Right ventricle myocardium inferior (tissue), 1 donor: ENCODE measurements at regions not wholly inside any gene's neighbourhood (a gene's known extent, or its start where the extent isn't known, plus 50 kb on each side); places are given as distances from the start of the nearest gene placed in this dataset.
A peak's percentile ranks its signal among the peaks of the same experiment; 100 is the strongest.
"Not testable (repeated sequence)": the region's sequence is repeated elsewhere in the genome, so short reads cannot be mapped to it uniquely, and the experiment has no call there.

Source experiments
- ATAC-seq: fragments of 200-7000 bp; cut with Tn5 transposase; one replicate; pipeline ENCODE4 v1.9.1; 2020; ENCODE audit warnings: mild to moderate bottlenecking, moderate library complexity
- DNase-seq: peaks from one replicate; pipeline ENCODE4 v3.0.0; 2021; ENCODE audit errors: missing footprints
- intact Hi-C: fragments of 100-400 bp; cut with DNase I; formaldehyde crosslinking; loops from one replicate; pipeline ENCODE4 v1.11.0; 2022
- donor health status: DM: no; HTN: yes; CAD: no; lungs with severe emphysema.

DNA sequence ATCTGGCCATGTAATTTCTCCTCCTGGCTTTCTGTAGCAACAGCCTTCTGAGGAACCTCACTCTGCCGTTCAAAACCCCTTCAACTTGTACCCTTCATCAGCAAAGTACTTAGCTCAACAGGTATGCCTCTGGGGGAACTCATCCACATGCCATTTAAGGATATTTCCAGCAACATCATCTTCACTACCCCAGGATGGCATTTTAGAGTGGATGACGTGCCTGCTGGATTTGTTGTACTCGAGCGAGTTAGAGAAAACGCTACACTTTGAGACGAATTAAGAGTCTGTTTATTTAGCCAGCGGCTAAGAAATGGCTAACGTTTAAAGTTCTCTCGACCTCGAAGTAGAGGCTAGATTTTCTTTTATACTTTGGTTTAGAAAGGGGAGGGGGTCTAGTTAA, 122.1 kb downstream of the UNC93B1 start:
- DNase-seq, intact Hi-C loops, ATAC-seq: not testable (repeated sequence)

- DNase-seq, ATAC-seq, intact Hi-C loops: not testable (repeated sequence)
Observed at GRCh38 chr11:67880594-67881196, 123.2 kb downstream of the UNC93B1 start.

- ATAC-seq, DNase-seq, intact Hi-C loops: not testable (repeated sequence)
Observed at GRCh38 chr11:67878666-67879065, 125.2 kb downstream of the UNC93B1 start.

- intact Hi-C loops, ATAC-seq, DNase-seq: not testable (repeated sequence)
Observed at GRCh38 chr11:67877316-67877715, 126.6 kb downstream of the UNC93B1 start.

DNA sequence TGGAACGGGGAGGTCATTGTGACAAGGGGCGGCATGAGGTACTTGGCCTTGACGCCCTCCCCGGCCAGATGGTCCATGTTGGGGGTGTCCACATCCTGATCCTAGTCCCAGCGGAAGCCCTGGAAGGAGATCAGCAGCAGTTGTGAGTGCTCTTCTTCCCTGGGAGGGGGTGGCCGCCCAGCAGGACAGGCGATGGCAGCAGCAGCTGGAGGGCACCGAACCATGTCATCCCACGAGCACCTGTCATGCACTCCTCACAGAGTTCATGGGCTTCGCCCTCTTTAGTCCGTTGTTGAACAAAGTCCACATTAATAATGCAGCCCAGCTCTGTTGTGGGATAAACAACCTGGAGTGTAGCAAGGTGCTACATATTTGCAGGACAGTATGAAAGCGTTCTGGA, 130.7 kb downstream of the UNC93B1 start:
- DNase-seq, ATAC-seq, intact Hi-C loops: not testable (repeated sequence)

- intact Hi-C loops, DNase-seq, ATAC-seq: not testable (repeated sequence)
Observed at GRCh38 chr11:67871168-67871567, 132.7 kb downstream of the UNC93B1 start.

DNA sequence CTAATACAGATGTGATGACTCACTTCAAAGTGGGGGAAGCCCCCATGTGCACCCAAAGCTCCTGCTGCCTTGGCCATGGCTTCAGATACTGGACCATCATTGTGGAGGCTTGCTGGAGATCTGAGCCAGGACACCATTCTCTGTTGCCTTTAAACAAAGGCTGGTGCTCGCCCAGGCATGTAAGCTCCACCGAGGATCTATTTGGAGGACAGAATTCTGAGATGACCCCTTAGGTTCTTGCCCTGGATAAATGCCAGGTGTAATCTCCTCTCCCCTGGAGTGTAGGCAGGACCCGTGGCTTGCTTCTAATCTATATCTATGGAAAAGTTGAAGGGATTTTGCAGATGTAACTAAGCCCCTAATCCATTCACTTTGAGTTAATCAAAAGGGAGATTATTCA, 141.0 kb downstream of the UNC93B1 start:
- DNase-seq, ATAC-seq, intact Hi-C loops: not testable (repeated sequence)

DNA sequence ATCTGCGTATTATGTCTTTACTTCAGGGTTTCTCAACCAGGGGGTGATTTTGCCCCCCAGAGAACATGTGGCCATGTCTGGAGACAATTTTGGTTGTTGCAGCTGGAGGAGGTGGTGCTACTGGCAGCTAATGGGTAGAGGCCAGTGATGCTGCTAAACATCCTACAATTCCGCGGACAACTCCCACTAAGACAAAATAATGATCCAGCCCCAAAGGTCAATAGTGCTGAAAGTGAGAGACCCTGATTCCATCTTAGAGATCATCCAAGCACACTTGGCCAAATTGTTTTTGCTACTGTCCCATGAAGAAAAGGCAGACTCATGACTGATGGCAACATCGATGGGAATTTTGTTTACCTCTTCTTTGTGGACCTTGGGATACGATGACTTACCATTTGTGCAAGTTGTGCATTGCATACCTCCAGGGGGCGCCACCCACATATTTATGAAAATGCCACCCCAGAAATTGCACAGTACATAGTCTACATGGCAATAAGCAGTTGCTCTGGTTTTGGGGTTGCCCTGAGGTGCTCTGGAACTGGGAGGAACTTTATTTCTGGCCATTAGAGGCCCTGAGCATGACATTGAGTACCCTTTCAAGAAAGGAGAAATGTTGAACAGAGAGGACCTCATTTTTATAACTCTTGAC, 144.3 kb downstream of the UNC93B1 start:
- ATAC-seq, intact Hi-C loops, DNase-seq: not testable (repeated sequence)

- DNase-seq, intact Hi-C loops, ATAC-seq: not testable (repeated sequence)
Observed at GRCh38 chr11:67850747-67851146, 153.2 kb downstream of the UNC93B1 start.

GRCh38 chr11:67849766-67850165, 154.1 kb downstream of the UNC93B1 start:
- intact Hi-C loops, DNase-seq, ATAC-seq: not testable (repeated sequence)

DNA sequence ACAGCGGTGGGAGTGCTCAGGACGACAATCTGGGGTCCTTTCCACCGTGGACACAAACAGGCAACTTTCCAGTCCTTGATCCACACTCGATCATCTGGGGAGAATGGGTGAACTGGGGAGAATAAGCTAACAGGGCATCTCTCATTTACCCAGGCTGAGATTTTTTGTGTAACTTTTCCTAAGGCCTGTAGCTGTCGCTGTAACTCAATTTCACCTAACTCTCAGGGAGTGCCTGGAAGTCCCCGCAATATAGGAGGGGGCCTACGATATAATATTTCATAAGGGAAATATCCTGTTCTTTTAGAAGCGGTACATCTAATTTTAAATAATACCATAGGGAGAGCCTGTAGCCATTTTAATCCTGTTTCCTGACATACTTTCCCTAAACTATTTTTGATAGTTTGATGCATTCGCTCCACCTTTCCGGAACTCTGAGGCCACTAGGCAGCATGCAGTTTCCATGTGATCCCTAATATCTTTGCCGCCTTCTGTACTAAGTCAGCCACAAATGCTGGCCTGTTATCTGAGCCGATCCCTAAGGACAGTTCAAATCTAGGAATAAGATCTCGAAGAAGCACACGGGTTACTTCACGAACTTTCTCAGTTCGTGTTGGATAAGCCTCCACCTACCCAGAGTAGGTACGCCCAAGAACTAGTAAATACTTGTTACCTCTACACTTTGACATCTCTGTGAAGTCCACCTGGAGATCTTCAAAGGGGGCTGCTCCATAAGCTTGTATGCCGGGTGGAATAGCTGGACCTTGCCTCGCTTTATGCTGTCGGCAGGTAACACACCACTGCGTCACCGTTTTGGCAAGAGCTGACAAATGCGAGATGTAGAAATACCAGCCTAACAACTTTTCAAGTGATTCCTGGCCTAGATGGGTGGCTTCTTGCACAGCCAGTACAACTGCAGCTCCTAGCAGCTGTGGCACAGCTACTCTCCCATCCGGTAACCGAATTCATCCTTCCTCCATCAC, 155.7 kb downstream of the UNC93B1 start:
- ATAC-seq, intact Hi-C loops, DNase-seq: not testable (repeated sequence)

GRCh38 chr11:67846303-67846702, 157.6 kb downstream of the UNC93B1 start:
- DNase-seq, intact Hi-C loops, ATAC-seq: not testable (repeated sequence)

GRCh38 chr11:67845296-67845695, 158.6 kb downstream of the UNC93B1 start:
- ATAC-seq, DNase-seq, intact Hi-C loops: not testable (repeated sequence)

DNA sequence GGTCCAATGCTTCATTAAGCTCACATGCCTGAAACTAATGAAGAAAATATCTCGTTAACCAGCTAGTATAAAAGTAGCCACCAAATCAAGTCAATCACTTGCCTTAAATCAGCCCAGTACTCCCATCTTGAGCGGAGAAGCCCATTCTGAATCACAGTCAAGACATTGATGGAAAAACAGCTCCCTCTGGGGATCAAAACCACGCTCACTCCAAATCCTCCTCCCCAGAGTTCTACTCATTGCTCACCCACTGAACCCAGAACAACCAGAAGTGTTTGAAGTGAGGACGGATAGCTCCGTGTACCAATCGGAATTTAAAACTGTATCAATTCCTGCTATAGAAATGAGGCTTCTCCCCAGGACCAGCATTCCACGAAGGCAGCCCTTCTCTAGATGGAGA, 163.3 kb downstream of the UNC93B1 start:
- DNase-seq, ATAC-seq, intact Hi-C loops: not testable (repeated sequence)

GRCh38 chr11:67830152-67830551, 155.7 kb upstream of the ALDH3B2 start:
- intact Hi-C loops, DNase-seq, ATAC-seq: not testable (repeated sequence)

- intact Hi-C loops, DNase-seq, ATAC-seq: not testable (repeated sequence)
Observed at GRCh38 chr11:67826951-67827296, 152.5 kb upstream of the ALDH3B2 start.

- DNase-seq: peak; percentile 84
- intact Hi-C loops, ATAC-seq: not testable (repeated sequence)
Observed at GRCh38 chr11:67826028-67826950, 151.9 kb upstream of the ALDH3B2 start.

GRCh38 chr11:67824861-67825260, 150.4 kb upstream of the ALDH3B2 start:
- DNase-seq, intact Hi-C loops, ATAC-seq: not testable (repeated sequence)
